ENCODE measurements at regions not wholly inside any gene's neighbourhood (a gene's known extent, or its start where the extent isn't known, plus 50 kb on each side); places are given as distances from the start of the nearest gene placed in this dataset.
A peak's percentile ranks its signal among the peaks of the same experiment; 100 is the strongest.

- no peaks in the 10 kb centered on the region for H3K36me3 Mint-ChIP-seq (ENCODE audit: low read depth)
- H3K27ac Mint-ChIP-seq = no peak overlapping the region
- no peaks in the 10 kb centered on the region for H3K9me3 Mint-ChIP-seq
- ATAC-seq (replicated peaks) = no peak
- H3K4me1 Mint-ChIP-seq = no peaks in the 10 kb centered on the region
- H3K4me3 Mint-ChIP-seq = no peak overlapping the region
- peaks cover 24% of the 10 kb centered on the region for H3K27me3 Mint-ChIP-seq
Measured at GRCh38 chr3:13201851-13202250, 128.6 kb upstream of the IQSEC1 start.

GRCh38 chr3:13200946-13201345 is 127.7 kb upstream of the IQSEC1 start:
- no peaks in the 10 kb centered on the region for H3K9me3 Mint-ChIP-seq
- H3K4me1 Mint-ChIP-seq = peaks cover 6% of the 10 kb centered on the region
- ATAC-seq (replicated peaks) = no peak
- no peak overlapping the region for H3K4me3 Mint-ChIP-seq
- H3K36me3 Mint-ChIP-seq (ENCODE audit: low read depth) = no peaks in the 10 kb centered on the region
- H3K27ac Mint-ChIP-seq = no peak overlapping the region
- peaks cover 18% of the 10 kb centered on the region for H3K27me3 Mint-ChIP-seq

GRCh38 chr3:13200465-13200864 is 127.2 kb upstream of the IQSEC1 start:
- Mint-ChIP-seq H3K27ac (no peak overlapping the region), H3K4me3 (no peak overlapping the region), H3K4me1 (peaks cover 10% of the 10 kb centered on the region), H3K27me3 (peaks cover 14% of the 10 kb centered on the region), H3K36me3 (ENCODE audit: low read depth) (no peaks in the 10 kb centered on the region), H3K9me3 (no peaks in the 10 kb centered on the region)
- no peak for ATAC-seq (replicated peaks)

- Mint-ChIP-seq H3K36me3 (ENCODE audit: low read depth) (no peaks in the 10 kb centered on the region), H3K4me1 (peaks cover 15% of the 10 kb centered on the region), H3K4me3 (no peak overlapping the region), H3K27ac (no peak overlapping the region), H3K9me3 (no peaks in the 10 kb centered on the region), H3K27me3 (peaks cover 9% of the 10 kb centered on the region)
- ATAC-seq (replicated peaks) = no peak
Measured at GRCh38 chr3:13199899-13200451, 126.7 kb upstream of the IQSEC1 start.

- Mint-ChIP-seq H3K27me3 (peaks cover 4% of the 10 kb centered on the region), H3K4me3 (no peak overlapping the region), H3K4me1 (peaks cover 16% of the 10 kb centered on the region), H3K36me3 (ENCODE audit: low read depth) (no peaks in the 10 kb centered on the region), H3K27ac (no peak overlapping the region), H3K9me3 (no peaks in the 10 kb centered on the region)
- ATAC-seq (replicated peaks) = no peak
Measured at GRCh38 chr3:13199006-13199776, 126.0 kb upstream of the IQSEC1 start.

GRCh38 chr3:13198264-13198879 is 125.1 kb upstream of the IQSEC1 start:
- Mint-ChIP-seq H3K4me3 (no peak overlapping the region), H3K4me1 (peaks cover 16% of the 10 kb centered on the region), H3K9me3 (no peaks in the 10 kb centered on the region), H3K36me3 (ENCODE audit: low read depth) (no peaks in the 10 kb centered on the region), H3K27ac (no peak overlapping the region), H3K27me3 (peaks cover 4% of the 10 kb centered on the region)
- no peak for ATAC-seq (replicated peaks)

- Mint-ChIP-seq H3K36me3 (ENCODE audit: low read depth) (no peaks in the 10 kb centered on the region), H3K27me3 (peaks cover 4% of the 10 kb centered on the region), H3K4me1 (peaks cover 21% of the 10 kb centered on the region), H3K4me3 (no peak overlapping the region), H3K27ac (no peak overlapping the region), H3K9me3 (no peaks in the 10 kb centered on the region)
- ATAC-seq (replicated peaks) = no peak
Measured at GRCh38 chr3:13197795-13198194, 124.6 kb upstream of the IQSEC1 start.

GRCh38 chr3:13197281-13197680 is 124.1 kb upstream of the IQSEC1 start:
- H3K27ac Mint-ChIP-seq = no peak overlapping the region
- no peaks in the 10 kb centered on the region for H3K36me3 Mint-ChIP-seq (ENCODE audit: low read depth)
- no peaks in the 10 kb centered on the region for H3K9me3 Mint-ChIP-seq
- H3K27me3 Mint-ChIP-seq = peaks cover 4% of the 10 kb centered on the region
- peaks cover 21% of the 10 kb centered on the region for H3K4me1 Mint-ChIP-seq
- no peak for ATAC-seq (replicated peaks)
- no peak overlapping the region for H3K4me3 Mint-ChIP-seq

GRCh38 chr3:13195374-13195773 is 122.1 kb upstream of the IQSEC1 start:
- Mint-ChIP-seq H3K9me3 (no peaks in the 10 kb centered on the region), H3K27ac (peak overlapping the region; percentile 42), H3K27me3 (peaks cover 4% of the 10 kb centered on the region), H3K36me3 (ENCODE audit: low read depth) (no peaks in the 10 kb centered on the region), H3K4me3 (peak overlapping the region; percentile 27), H3K4me1 (peaks cover 24% of the 10 kb centered on the region)
- no peak for ATAC-seq (replicated peaks)

GRCh38 chr3:13194285-13195209 is 121.3 kb upstream of the IQSEC1 start:
- Mint-ChIP-seq H3K27ac (no peak overlapping the region), H3K4me1 (peaks cover 29% of the 10 kb centered on the region), H3K9me3 (peaks cover 3% of the 10 kb centered on the region), H3K4me3 (peak overlapping the region; percentile 27), H3K27me3 (no peaks in the 10 kb centered on the region), H3K36me3 (ENCODE audit: low read depth) (no peaks in the 10 kb centered on the region)
- ATAC-seq (replicated peaks) = no peak

GRCh38 chr3:13193320-13194284 is 120.4 kb upstream of the IQSEC1 start:
- H3K27me3 Mint-ChIP-seq = no peaks in the 10 kb centered on the region
- no peaks in the 10 kb centered on the region for H3K36me3 Mint-ChIP-seq (ENCODE audit: low read depth)
- peaks cover 5% of the 10 kb centered on the region for H3K9me3 Mint-ChIP-seq
- H3K27ac Mint-ChIP-seq = peak overlapping the region; percentile 51
- peaks cover 34% of the 10 kb centered on the region for H3K4me1 Mint-ChIP-seq
- no peak for ATAC-seq (replicated peaks)
- no peak overlapping the region for H3K4me3 Mint-ChIP-seq

- ATAC-seq (replicated peaks) = no peak
- peaks cover 39% of the 10 kb centered on the region for H3K4me1 Mint-ChIP-seq
- no peaks in the 10 kb centered on the region for H3K27me3 Mint-ChIP-seq
- H3K4me3 Mint-ChIP-seq = no peak overlapping the region
- no peaks in the 10 kb centered on the region for H3K36me3 Mint-ChIP-seq (ENCODE audit: low read depth)
- H3K9me3 Mint-ChIP-seq = peaks cover 5% of the 10 kb centered on the region
- H3K27ac Mint-ChIP-seq = peak overlapping the region; percentile 51
Measured at GRCh38 chr3:13192471-13193213, 119.4 kb upstream of the IQSEC1 start.

- ATAC-seq (replicated peaks) = no peak
- Mint-ChIP-seq H3K27me3 (no peaks in the 10 kb centered on the region), H3K4me1 (peaks cover 39% of the 10 kb centered on the region), H3K36me3 (ENCODE audit: low read depth) (no peaks in the 10 kb centered on the region), H3K27ac (peak overlapping the region; percentile 92), H3K4me3 (peak overlapping the region; percentile 17), H3K9me3 (peaks cover 5% of the 10 kb centered on the region)
Measured at GRCh38 chr3:13191016-13191415, 117.8 kb upstream of the IQSEC1 start.

Data from activated T-helper 17 cell treated with anti-CD3 and anti-CD28 coated beads, Interleukin-2, amount 50 U/mL, for 72 hours (primary cell).